D721Med (cell line): ENCODE measurements at regions not wholly inside any gene's neighbourhood (a gene's known extent, or its start where the extent isn't known, plus 50 kb on each side); places are given as distances from the start of the nearest gene placed in this dataset.

Experiments
- DNase-seq: peaks from one replicate; pipeline ENCODE4 v3.0.0; 2011; ENCODE audit warnings: low spot score; ENCODE audit not compliant: insufficient read length
- FAIRE-seq: peaks from 2 replicates; lab custom pipeline; 2011; peaks lifted over from hg19 to GRCh38; lab: Jason Lieb, UNC
- TF ChIP-seq, protein P1 (sequence below): IDR thresholded peaks from 2 replicates; pipeline ENCODE4 v1.5.1; 2012; ENCODE audit warnings: mild to moderate bottlenecking, control low read depth; ENCODE audit not compliant: insufficient read depth; ENCODE audit errors: missing control alignments

DNA sequence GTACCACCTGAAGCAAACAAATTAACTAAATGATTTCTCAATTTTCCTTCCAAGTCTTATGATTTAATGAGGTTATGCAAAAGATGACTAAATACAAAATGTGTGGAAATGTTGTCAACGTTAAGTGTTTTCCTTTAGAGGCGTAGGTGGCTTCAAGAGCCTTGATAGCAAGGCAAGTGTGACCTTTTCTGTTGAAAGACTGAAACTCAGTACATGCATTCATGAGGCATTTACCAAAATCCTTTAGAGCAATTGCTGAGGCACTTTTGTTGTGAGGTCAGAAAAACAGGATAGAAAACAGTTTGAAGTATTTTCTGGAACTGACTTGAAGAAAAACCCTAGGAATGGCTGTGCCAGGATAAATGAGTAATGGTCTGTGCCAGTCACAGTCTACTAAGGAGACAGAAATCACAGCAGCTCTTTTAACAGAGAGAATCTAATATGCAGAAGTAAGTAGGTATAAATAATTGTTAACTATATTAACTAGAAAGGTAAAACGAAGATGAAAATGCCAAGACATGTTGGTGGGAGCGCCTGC lies 326.5 kb upstream of the CDH20 start:
- DNase-seq (no peak), FAIRE-seq (peak; percentile 96)
- TF ChIP-seq, protein P1, sequence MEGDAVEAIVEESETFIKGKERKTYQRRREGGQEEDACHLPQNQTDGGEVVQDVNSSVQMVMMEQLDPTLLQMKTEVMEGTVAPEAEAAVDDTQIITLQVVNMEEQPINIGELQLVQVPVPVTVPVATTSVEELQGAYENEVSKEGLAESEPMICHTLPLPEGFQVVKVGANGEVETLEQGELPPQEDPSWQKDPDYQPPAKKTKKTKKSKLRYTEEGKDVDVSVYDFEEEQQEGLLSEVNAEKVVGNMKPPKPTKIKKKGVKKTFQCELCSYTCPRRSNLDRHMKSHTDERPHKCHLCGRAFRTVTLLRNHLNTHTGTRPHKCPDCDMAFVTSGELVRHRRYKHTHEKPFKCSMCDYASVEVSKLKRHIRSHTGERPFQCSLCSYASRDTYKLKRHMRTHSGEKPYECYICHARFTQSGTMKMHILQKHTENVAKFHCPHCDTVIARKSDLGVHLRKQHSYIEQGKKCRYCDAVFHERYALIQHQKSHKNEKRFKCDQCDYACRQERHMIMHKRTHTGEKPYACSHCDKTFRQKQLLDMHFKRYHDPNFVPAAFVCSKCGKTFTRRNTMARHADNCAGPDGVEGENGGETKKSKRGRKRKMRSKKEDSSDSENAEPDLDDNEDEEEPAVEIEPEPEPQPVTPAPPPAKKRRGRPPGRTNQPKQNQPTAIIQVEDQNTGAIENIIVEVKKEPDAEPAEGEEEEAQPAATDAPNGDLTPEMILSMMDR, result no peak

DNA sequence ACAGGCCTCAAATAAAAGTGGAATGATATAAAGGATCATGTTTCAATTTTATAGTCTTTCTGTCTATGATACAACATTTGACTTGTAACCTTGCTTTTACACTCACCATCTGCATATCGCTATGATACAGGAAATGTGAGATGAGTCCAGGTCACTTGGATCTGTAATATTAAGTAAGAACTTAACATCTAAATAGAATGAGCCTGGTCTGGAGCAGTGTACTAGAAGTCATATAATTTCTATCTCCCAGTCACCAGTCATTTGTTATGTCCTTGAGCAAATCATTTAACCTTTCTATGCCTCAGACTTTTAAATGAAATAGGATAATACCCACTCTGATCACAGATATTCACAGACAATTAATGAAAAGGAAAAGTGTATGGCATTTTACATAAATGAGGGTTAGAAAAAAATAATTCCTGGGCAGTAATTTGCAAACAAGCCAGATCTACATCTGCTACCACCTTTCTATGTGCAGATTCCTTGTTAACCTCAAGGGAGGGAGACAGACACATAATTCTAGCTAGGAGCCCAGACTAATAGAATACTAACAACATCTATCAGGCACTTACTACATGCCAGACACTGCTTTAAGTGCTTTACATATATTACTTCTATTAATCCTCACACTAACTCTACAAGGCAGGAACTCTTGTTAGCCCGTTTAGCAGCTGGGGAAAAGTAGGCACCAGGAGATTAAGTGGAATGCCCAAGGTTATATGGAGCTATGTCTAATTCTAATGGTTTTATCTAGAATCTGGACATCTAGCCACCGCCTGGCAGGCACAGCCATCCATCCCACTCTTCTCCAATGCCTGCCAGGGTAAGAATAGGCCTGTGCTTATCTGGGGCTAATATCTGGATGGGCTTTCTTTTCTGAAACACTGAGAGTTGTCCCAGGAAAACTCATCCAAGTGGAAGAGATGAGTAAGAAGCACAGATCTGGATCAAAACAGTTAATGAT lies 313.6 kb upstream of the CDH20 start:
- TF ChIP-seq, protein P1, result no peak
- DNase-seq (no peak), FAIRE-seq (peak; percentile 97)

DNA sequence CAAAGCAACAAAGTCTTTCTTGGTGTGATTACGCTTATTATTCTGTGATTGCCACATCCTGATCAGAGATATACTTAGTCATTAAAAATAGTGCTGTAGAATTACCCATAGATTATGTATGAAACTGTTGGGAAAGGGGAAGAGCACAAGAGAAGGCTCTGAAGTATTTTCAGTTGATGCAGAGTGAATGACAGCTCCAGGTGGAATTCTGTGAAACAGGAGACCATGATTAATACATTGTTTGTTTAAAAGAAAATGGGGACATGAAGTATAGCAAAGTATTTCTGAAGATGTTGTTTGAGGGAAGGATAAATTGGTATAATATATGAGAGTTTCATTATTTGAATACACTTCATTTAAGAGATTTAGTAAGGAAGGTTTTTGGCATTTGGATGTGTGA lies 307.6 kb upstream of the CDH20 start:
- TF ChIP-seq, protein P1, result no peak
- DNase-seq (no peak), FAIRE-seq (no peak)

DNA sequence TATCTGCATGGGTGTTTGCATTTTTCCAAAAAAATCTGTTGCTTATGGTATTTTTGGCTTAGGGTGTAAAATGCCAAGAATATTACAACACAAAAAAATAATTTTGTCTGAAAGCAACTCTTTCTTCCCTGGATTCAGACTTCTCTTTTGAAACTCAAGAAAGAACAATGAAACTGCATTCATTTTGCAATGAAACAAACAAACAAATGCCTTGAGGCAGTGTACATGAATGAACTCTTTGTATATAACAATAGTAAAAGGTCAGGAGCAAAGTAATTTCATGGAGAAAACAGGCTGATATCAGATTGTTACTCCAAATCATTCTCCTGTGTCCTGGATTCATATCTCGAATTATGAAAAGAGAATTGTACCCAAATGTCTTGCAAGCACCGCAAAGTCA lies 301.6 kb upstream of the CDH20 start:
- TF ChIP-seq, protein P1, result no peak
- no peak for DNase-seq
- FAIRE-seq, result no peak

DNA sequence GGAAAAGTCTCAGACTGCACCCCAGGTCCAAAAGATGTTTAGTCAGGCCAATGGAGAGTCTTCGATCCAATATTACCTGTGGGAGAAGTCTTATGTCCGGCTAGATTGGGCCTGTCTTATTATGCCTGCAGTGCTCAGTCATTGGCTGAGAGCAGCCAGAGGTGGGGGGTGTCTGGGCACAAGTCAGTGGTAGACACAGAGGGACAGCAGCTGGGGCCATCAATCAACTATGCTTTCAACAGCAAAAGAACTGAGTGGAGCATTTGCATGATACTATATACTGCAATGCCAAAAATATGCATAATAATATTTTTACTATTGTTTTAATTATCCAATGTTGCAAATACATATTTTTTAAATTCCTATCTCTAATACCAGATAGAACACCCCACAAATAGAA lies 298.6 kb upstream of the CDH20 start:
- FAIRE-seq (peak; percentile 41), DNase-seq (no peak)
- TF ChIP-seq, protein P1, result no peak

DNA sequence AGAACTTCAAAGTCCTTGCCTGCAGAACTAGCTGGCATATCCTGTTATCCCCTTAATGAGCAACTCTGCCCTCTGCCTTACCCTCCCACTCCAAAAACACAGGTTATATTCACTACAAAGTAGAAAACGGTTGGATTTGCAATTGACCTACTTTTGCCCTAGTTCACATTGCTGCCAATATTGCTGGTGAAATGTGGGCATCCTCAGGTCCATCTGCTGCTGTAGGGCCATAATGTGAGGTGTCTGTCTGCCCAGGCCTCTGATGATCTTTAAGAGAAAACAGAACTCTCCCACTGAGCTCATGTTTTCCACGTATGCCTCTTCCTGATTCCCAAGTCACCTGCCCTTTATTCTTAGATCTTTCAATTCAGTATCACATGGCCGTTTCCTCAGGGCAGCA lies 294.0 kb upstream of the CDH20 start:
- TF ChIP-seq, protein P1, result no peak
- FAIRE-seq, result no peak

DNA sequence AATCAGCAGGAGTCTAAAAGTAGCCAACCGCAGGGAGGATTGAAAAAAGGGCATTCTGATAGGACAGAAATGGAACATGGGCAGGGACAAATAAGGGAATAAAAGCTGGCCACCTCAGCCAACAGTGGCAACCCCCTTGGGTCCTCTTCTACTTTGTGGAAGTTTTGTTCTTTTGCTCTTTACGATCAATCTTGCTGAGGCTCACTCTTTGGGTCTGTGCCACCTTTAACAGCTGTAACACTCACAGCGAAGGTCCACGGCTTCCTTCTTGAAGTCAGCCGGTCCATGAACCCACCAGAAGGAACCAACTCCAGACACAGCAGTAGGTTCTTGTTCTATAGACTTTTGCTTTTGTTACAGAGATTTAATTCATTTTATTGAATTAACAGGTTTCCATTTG lies 285.4 kb upstream of the CDH20 start:
- DNase-seq (no peak), FAIRE-seq (no peak)
- TF ChIP-seq, protein P1, result no peak

More for the DNA sequence above, 294.0 kb upstream of the CDH20 start:
- DNase-seq, result no peak
